Lung microvascular endothelial cell (primary cell): ENCODE measurements at regions not wholly inside any gene's neighbourhood (a gene's known extent, or its start where the extent isn't known, plus 50 kb on each side); places are given as distances from the start of the nearest gene placed in this dataset.

Source experiments
- DNase-seq, 2 donors: peaks; one replicate each; pipeline versions ENCODE4 v3.0.0 to v3.0.0-alpha.2; 2010; ENCODE audit warnings: low read depth in 2 of 2

DNA sequence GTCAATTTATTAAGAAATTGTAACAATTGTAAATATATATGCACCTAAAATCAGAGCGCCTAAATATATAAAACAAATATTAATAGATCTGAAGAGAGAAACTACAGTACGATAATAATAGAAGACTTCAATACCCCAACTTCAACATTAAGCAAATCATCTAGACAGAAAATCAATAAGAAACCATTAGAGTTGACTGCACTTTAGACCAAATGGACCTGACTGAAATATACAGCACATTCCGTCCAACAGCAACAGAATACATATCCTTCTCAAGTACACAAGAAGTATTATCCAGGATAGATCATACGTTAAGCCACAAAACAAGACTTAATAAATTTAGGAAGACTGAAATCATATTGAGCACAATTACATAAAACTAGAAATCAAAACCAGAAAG lies 208.7 kb downstream of the MED10 start:
- no peak for DNase-seq

DNA sequence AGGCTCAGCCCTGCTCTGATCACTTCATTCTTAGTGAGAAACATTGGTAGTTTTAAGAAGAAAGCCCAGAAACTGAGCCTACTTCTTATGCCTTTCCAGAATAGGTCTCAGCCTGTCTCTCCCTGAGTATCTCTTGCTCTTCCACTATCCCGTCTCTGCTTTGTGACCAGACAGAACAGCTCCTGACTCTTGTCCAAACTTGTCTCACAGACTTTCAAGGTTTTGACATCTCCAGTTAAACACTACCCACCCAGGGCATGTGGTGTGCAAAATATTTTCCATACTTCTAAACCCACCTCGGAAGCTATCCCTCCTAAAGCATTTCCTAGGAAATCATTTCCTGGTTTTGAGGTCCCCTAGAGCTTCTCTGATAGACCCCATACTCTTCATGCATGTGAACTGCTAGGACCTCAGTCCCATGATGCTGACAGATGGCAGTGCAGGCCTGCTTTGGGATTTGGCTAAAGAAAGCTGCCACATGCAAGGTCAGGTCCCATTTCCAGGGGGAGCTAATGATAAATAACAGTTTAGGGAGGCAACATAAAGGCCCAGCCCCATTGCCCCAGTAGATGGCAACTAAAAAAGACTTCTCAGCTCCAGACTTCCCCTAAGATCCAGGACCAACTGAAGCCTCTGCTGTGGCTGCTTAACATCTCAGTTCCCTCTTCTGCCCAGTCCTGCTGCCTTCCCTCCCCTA lies 211.5 kb downstream of the MED10 start:
- DNase-seq = no peak

GRCh38 chr5:6163913-6164312 lies 214.4 kb downstream of the MED10 start:
- DNase-seq = no peak

DNA sequence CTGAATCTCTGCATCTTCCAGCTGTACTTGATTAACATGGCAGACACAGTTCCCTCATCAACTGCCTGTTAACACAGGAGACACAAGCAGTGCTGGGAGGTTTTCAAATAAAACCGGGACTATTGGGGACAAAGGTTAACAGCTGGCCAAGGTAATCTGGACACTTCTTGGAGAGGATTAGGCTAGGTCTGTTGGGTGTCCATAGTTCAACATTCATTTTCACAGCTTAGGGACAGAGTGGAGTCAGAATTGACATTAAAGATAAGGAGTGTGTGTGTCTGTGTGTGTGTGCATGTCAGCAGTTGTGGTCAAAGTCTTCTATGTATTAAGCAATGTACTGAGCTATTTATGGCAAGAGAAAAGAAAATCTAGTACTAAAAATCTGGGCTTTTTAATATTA lies 216.2 kb downstream of the MED10 start:
- DNase-seq = no peak

- no peak for DNase-seq
Measured at GRCh38 chr5:6161257-6161656, 217.1 kb downstream of the MED10 start.

- DNase-seq = no peak
Measured at GRCh38 chr5:6159832-6160430, 218.4 kb downstream of the MED10 start.

DNA sequence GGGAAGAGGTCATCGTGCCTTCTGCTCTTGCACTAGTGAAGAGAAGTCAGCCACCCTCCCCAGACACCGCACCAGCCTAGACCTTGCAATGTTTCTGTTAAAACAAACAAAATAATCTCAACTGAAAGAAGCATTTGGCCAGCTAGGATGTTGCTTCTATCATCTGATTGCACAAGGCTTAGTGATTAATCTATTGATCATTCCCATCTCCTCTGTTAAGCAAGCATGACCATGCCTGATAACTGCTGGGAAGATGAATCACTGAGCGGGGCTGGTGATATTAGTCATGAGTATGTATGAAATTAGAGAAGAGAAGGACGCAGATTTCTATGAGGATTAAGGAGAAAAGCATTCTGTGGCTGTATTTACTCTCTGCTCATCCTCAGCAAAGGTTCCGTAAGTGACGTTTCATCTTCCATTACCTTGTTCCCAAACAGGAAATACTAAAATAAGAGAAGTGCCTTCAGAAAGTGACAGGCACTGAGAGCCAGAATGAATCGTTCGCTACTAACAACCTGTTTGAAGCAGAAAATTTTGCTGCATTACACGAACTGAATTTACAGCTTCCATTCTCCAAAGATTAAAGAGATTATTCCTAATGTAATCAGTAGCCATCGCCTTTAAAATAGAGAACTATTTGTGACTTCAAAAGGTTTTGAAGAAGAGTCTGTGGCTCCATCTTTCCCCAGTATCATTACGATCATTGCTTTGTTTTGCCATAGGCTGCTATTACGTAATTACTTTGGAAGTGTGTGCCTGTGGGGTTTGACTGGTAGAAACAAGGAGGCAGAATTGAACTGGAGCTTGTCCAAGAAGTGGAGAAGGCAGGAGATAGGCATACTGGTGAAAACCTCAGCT lies 219.1 kb downstream of the MED10 start:
- DNase-seq = no peak

DNA sequence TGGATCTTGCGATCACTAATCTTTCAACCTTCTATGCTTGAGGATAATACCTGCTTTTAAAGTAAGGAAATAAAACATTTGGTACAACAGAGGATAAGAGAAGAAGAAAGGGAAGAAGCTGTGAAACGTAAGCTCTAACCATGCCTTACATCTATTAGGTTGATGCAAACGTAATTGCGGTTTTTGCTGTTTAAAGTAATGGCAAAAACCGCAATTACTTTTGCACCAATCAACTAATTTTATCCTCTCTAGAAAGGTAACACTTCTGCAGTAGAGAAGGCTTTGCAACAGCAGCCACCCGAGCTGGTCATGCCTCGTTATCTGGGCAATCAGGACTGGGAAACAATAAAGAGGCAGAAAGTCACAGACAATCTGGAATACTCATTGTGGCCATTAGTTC lies 224.1 kb downstream of the MED10 start:
- DNase-seq = no peak

- DNase-seq = no peak
Measured at GRCh38 chr5:6146271-6146670, 232.1 kb downstream of the MED10 start.

DNA sequence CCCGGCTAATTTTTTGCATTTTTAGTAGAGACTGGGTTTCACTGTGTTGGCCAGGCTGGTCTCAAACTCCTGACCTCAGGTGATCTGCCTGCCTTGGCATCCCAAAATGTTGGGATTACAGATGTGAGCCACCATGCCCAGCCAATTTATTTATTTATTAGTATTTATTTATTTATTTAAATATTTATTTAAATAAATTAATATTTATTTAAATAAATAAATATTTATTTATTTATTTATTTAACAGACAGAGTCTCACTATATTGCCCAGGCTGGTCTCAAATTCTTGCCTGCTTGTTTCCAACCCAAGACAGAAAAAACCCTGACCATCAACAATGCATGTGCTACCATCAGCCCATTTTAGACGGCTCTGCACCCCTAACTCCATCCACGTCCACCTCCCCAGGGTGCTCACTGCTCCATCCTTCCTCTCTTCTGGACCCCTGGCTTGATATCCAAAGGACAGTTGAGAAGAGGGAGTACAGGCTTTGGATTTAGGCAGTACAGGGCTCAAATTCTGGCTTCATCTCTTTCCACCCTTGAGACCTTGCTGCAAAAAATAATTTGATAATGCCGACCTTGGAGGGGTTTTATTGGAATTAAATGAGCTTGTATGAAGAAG lies 232.6 kb downstream of the MED10 start:
- DNase-seq = no peak

- DNase-seq = no peak
Measured at GRCh38 chr5:6143523-6143922, 234.8 kb downstream of the MED10 start.

DNA sequence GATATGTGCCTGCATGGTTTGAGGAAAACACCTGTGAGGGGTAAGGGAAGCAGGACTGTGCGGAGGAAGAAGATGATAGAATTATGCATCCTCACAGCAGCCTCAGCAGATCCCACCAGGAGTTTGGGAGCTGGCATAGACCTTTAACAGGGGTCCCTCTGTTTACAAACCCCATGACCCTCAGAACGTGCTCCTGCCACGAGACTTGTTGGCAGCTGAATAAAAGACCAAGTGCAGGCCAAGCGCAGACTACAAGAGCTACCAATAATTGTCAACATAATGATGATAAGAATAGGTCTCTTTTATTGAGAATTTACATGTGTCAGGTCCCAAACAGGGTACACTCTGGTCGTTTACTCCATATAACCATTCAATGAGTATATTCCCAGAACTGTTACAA lies 236.0 kb downstream of the MED10 start:
- DNase-seq = no peak

- DNase-seq = no peak
Measured at GRCh38 chr5:6140219-6140618, 238.1 kb downstream of the MED10 start.

- DNase-seq = no peak
Measured at GRCh38 chr5:6135977-6136376, 242.4 kb downstream of the MED10 start.

DNA sequence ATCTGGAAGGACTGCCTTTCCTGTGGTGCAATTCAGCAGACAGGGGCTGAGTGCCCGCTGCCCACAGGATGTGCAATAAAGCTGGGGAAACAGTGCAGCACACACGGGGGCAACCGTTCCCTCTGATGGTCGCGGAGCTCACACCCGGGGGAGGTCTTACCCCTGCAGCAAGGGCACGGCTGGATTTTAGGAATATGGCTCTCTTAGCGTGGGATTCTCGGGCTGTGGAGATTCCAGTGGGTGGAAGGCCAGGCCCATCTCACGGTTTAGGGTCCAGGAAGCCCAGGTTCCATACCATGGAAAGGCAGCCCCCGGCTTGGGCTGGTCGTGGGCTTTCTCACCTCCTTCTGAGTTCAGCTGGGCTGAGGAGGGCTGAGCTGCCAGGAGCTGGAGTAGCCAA lies 244.1 kb downstream of the MED10 start:
- no peak for DNase-seq

DNA sequence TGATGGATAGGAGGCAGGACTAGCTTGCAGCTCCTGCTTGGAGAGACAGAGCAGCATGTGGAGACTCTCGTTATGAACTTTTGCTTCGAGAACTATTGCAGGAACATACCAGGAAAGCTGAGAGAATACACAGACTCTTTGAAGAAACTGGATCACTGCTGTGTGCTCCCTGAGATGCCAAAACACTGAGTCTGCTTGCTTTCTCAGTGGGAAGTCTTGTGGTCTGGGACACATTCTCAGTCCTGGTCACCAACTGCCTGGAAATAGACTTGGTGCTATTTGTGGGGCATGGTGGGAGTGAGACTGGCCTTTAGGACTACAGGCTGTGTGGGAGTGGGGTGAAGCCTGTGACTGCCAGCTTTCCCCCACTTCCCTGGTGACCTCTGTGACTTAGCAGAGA lies 252.6 kb downstream of the MED10 start:
- no peak for DNase-seq

DNA sequence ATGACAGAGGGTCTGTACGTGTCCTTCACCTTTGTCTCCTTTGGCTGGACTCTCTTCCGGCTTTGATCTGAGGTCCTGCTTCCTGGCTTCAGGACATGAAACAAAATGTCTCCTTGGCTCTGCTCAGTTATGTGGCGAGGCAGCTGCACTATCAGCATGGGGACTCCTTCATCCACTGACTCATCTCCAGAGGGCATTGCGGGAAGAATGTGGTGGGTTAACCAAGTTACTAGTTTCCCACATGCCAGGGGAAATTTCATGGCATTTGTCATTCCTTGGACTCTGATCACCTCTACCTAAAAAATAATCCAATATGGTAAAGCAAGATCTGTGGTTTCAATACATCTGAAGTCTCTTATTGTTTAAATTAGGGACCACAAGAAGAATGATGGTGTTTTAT lies 259.7 kb downstream of the MED10 start:
- DNase-seq = no peak

DNA sequence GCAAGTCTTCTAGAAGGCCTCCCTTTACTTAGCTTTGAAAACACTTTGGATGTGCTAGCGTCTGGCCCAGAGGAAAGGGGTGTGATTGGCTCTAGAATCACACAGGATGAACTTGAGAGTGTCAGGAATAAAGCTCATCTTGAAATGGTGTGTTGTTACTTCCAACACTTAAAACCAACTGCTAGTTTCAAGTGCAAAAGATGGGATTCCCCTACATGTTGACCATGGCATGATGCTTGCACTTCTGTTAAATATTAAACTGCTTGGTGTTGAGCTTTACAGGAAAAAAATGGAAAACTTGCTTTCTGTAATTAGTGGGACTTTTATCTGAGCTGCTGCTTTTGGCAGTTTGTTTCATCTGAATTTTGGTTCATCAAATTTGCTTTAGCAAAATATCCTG lies 261.1 kb downstream of the MED10 start:
- no peak for DNase-seq

- DNase-seq = no peak
Measured at GRCh38 chr5:6115852-6116251, 262.5 kb downstream of the MED10 start.

- DNase-seq = no peak
Measured at GRCh38 chr5:6112538-6112937, 265.8 kb downstream of the MED10 start.

GRCh38 chr5:6112125-6112524 lies 266.2 kb downstream of the MED10 start:
- DNase-seq = no peak

DNA sequence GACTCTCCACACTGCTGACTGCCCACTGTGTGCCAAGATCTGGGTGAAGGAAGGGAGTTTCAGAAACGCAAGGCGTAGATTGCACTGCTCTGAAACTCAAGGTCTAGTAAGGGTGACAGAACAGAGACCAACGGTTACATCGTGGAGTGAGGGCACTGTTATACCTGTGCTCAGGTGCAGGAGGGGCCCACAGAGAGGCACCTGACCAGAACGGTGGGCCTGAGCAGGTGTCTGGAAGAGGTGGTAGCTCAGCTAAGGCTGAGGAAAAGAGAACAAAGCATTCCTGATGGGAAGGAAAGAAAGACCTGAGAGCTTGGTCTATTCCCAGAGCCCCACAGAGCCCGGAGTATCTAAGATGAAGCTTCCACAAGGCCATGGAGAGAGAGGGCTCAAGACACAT lies 267.2 kb downstream of the MED10 start:
- no peak for DNase-seq
